ENCODE measurements at regions not wholly inside any gene's neighbourhood (a gene's known extent, or its start where the extent isn't known, plus 50 kb on each side); places are given as distances from the start of the nearest gene placed in this dataset.

DNA sequence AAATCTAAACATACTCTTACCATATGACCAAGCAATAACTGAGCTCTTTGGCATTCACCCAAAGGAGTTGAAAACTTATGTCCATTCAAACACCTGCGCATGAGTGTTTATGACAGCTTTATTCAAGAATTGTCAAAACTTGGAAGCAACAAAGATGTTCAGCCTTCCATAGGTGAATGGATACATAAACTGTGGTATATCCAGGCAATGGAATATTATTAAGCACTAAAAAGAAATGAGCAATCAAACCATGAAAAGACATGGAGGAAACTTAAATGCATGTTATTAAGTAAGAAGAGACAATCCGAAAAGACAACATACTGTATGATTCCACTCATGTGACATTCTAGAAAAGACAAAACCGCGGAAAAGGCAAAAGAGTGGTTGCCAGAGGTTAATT, 312.0 kb upstream of the TMC3 start:
- H3K4me1 ChIP-seq: no peaks in the 10 kb centered on the region
- H3K27me3 ChIP-seq: no peaks in the 10 kb centered on the region
- TF ChIP-seq, protein P1, sequence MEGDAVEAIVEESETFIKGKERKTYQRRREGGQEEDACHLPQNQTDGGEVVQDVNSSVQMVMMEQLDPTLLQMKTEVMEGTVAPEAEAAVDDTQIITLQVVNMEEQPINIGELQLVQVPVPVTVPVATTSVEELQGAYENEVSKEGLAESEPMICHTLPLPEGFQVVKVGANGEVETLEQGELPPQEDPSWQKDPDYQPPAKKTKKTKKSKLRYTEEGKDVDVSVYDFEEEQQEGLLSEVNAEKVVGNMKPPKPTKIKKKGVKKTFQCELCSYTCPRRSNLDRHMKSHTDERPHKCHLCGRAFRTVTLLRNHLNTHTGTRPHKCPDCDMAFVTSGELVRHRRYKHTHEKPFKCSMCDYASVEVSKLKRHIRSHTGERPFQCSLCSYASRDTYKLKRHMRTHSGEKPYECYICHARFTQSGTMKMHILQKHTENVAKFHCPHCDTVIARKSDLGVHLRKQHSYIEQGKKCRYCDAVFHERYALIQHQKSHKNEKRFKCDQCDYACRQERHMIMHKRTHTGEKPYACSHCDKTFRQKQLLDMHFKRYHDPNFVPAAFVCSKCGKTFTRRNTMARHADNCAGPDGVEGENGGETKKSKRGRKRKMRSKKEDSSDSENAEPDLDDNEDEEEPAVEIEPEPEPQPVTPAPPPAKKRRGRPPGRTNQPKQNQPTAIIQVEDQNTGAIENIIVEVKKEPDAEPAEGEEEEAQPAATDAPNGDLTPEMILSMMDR (IDR thresholded peaks at IDR 0.05; ENCODE audit: low read depth, low read length): no peak
- no peaks in the 10 kb centered on the region for H3K36me3 ChIP-seq
- H3K9me3 ChIP-seq: no peaks in the 10 kb centered on the region
- DNase-seq: no peak
- H3K4me3 ChIP-seq (ENCODE audit: low read depth, low read length): no peak overlapping the region

DNA sequence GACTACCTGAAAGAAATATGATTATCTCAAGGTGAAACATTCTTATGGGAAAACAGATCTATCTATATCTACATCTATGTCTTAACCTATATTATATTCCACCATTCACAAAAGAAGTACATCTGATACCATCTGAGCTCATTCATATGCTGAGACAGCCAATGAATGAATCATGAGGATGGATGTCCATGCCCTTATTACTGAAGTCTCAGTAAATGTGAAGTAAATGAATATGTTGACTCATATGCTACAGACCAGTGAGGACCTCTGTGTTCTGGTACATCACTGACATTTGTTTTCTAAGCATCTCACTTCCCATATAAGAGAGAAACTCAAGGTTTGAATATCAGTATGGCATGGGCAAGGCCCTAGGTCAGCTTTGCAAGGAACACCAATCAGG, 311.2 kb upstream of the TMC3 start:
- H3K27me3 ChIP-seq: no peaks in the 10 kb centered on the region
- H3K4me3 ChIP-seq (ENCODE audit: low read depth, low read length): no peak overlapping the region
- TF ChIP-seq, protein P1 (IDR thresholded peaks at IDR 0.05; ENCODE audit: low read depth, low read length): no peak
- DNase-seq: no peak
- no peaks in the 10 kb centered on the region for H3K9me3 ChIP-seq
- H3K4me1 ChIP-seq: no peaks in the 10 kb centered on the region
- no peaks in the 10 kb centered on the region for H3K36me3 ChIP-seq

DNA sequence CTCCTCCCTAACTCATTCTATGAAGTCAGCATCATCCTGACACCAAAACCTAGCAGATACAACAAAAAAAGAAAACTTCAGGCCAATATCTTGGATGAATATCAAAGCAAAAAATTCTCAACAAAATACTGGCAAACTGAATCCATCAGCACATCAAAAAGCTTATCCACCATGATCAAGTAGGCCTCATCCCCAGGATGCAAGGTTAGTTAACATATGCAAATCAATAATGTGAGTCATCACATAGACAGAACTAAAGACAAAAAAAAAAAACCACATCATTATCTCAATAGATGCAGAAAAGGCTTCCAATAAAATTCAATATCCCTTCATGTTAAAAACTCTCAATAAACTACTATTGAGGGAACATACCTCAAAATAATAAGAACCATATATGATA, 306.8 kb upstream of the TMC3 start:
- no peaks in the 10 kb centered on the region for H3K9me3 ChIP-seq
- H3K4me3 ChIP-seq (ENCODE audit: low read depth, low read length): no peak overlapping the region
- no peaks in the 10 kb centered on the region for H3K36me3 ChIP-seq
- H3K4me1 ChIP-seq: no peaks in the 10 kb centered on the region
- DNase-seq: no peak
- no peaks in the 10 kb centered on the region for H3K27me3 ChIP-seq
- TF ChIP-seq, protein P1 (IDR thresholded peaks at IDR 0.05; ENCODE audit: low read depth, low read length): no peak

DNA sequence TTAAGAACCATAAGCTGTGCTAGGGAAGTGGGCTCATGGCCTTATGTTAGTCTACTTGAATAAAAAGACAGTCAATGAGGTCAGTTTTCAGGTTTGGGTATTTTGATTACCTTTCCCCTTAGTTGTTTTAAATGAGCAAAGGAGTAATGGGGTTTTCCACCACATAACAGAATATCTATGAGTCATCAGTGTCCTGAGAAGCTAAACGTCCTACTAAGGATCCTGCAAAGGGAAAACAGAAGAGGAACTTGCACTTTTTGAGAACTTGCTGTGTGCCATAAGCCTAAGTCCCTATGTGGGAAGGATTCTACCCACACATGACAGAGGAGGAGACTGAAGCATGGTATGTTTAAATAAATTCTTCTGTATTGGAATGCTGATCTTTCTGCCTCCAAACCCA, 292.8 kb upstream of the TMC3 start:
- Histone ChIP-seq H3K36me3 (no peaks in the 10 kb centered on the region), H3K4me1 (no peaks in the 10 kb centered on the region), H3K4me3 (ENCODE audit: low read depth, low read length) (no peak overlapping the region), H3K27me3 (no peaks in the 10 kb centered on the region), H3K9me3 (no peaks in the 10 kb centered on the region)
- TF ChIP-seq, protein P1 (IDR thresholded peaks at IDR 0.05; ENCODE audit: low read depth, low read length): no peak
- no peak for DNase-seq

DNA sequence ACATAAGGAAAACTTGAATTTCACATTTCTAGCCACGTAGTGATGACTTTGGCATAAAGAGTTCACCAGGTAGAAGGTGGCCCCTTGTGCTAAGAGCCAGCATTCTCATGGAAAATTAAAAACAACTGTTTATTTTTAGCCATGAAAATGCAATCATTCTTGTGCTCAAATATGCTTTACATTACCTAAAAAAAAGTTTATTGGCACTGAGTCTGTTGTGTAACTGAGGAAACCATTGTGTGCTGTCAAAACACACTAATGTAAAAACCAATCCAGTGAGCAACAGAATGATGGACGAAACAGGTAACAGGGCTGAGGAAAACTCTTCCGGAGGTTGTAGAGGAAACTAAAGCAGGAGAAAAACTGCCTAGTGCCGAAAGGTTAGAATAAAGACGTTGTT, 287.0 kb upstream of the TMC3 start:
- DNase-seq: no peak
- Histone ChIP-seq H3K9me3 (no peaks in the 10 kb centered on the region), H3K27me3 (no peaks in the 10 kb centered on the region), H3K36me3 (no peaks in the 10 kb centered on the region), H3K4me3 (ENCODE audit: low read depth, low read length) (no peak overlapping the region), H3K4me1 (no peaks in the 10 kb centered on the region)
- TF ChIP-seq, protein P1 (IDR thresholded peaks at IDR 0.05; ENCODE audit: low read depth, low read length): no peak

DNA sequence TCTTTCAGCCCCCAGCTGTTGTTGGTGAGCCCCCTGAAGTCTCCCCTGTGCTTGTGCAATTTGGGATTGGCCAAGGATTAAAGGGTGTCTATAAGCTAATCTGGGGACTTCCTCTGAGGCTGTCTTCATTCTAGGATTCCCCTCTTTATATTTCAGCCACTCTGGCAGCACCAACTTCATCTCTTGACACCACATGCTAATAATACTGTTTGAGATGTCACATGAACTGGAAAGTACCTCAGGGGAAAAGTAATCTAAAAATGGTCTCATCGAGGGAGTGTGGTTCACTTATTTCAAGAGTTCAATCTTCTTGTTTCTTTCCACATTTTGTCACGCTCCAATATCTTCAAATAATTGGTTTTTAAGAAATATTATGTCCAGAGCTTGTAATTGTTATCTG, 279.2 kb upstream of the TMC3 start:
- no peaks in the 10 kb centered on the region for H3K36me3 ChIP-seq
- H3K27me3 ChIP-seq: no peaks in the 10 kb centered on the region
- no peaks in the 10 kb centered on the region for H3K4me1 ChIP-seq
- DNase-seq: no peak
- H3K9me3 ChIP-seq: no peaks in the 10 kb centered on the region
- no peak overlapping the region for H3K4me3 ChIP-seq (ENCODE audit: low read depth, low read length)
- TF ChIP-seq, protein P1 (IDR thresholded peaks at IDR 0.05; ENCODE audit: low read depth, low read length): no peak
